ENCODE measurements at regions not wholly inside any gene's neighbourhood (a gene's known extent, or its start where the extent isn't known, plus 50 kb on each side); places are given as distances from the start of the nearest gene placed in this dataset.

DNA sequence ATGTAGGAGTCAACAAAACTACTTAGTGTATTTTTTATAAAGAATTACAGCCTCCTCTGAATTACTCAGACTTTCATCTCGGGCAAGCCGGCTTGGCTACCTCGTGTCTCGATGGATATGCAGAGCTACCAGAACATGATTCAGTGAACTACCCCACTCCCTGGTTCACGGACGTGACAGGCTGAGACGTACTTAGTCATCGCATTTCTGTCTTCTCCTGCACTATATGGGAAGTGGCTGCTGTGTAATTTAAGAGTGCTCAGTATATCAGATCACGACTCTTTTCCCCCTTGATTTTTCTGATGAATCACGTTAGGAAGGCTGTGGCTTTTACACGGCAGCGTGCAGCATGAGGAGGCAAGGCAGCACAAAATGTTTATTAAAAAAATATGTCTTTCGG lies 302.7 kb upstream of the ZFP64 start:
- TF ChIP-seq EP300 (IDR thresholded peaks at IDR 0.05) (no peak), POLR2A (IDR thresholded peaks at IDR 0.05; ENCODE audit: low read depth) (no peak), POLR2AphosphoS5 (IDR thresholded peaks at IDR 0.05) (no peak)

Measured in esophagus muscularis mucosa (tissue), 3 donors.